NCI-H1694 (cell line): ENCODE measurements at regions not wholly inside any gene's neighbourhood (a gene's known extent, or its start where the extent isn't known, plus 50 kb on each side); places are given as distances from the start of the nearest gene placed in this dataset.
"Not testable (repeated sequence)": the region's sequence is repeated elsewhere in the genome, so short reads cannot be mapped to it uniquely, and the experiment has no call there.

ENCODE experiments used
- DNase-seq: peaks from one replicate; lab custom pipeline; 2025; lab: John Stamatoyannopoulos, UW

DNA sequence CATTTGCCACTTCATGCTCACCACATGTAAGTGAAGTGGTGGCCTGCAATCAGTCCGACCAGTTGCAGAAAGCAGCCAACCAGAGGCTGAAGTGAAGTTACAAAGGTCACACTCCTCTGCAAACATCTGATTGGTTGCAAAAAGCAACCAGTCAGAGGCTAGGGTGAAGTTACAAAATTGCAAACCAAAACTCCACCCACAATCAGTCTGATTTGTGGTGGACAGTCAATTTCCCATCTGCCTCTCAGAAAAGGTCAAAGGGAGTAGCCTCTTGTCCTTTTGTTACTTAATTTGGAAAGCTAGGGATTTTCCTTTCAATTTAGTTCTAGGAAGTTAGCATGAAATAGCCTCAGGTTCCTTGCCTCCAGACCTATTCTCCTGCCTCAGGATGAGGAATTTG, 185.0 kb downstream of the UXS1 start:
- DNase-seq, result no peak

DNA sequence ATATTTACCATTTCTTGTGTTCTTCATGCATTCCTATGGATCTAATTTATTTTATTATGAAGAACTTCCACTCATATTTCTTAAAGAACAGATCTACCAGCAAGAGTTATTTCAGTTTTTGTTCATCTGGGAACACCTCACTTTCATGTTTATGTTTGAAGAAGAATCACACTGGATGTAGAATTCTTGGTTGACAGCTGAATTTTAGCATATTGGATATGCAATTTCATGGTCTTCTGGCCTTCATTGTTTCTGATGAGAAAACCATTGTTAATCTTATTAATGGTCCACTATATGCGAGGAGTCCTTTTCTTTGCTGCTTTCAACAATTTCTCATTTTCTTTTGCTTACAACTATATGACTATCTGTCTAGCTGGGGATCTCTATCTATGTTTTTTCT, 189.2 kb downstream of the UXS1 start:
- DNase-seq, result no peak

DNA sequence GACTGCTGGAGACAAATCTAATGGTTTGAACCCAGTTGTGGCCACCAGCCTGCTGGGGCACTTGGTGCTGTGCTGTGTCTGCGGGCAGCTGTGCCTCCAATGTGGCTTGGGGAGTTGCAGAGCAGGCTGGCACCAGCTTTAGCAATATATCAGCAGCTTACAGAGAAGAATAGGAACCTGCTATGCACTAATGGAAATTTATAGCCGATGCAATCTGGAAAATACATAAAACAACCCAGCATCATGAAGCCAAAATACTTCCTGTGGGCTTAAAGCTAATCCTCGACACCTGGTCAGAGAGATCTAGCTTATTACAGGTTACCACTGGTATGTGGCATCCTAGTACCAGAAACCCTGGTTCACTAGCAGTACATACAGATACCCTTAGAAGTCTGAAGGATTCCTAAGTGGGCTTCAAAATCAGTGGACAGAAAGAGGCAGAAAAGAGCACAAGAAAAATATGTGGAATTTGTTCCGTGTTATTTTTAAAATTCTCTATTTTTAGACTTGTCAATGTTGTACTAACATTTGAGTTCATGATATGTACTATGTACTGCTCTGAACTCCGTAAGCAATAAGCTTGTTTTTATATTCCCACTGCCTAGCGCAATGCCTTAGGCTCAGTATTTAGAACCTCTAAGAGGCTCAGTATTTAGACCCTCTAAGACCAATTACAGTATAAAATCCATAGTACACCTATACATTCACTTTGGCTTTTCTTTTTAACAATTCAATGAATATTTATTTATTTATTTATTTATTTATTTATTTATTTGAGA, 194.7 kb downstream of the UXS1 start:
- no peak for DNase-seq

DNA sequence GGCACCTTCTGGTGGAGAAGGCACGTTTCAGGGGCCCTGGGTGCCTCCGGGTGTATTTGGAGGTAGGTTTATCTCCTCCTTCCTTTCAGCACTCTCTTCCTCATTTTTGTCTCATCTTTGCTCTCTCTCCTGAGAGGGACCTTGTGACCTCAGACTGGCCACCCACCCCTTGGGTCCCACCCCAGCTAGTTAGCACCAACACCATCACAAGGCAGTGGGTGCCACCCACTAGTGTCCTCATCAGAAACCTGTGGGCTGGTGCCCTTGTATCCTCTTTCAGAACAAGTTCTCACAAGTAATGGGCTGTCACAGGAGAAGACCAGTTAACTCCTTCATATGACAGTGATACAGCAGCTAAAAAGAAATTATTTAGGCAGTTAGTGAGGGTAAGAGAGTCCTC, 196.4 kb downstream of the UXS1 start:
- DNase-seq, result no peak

DNA sequence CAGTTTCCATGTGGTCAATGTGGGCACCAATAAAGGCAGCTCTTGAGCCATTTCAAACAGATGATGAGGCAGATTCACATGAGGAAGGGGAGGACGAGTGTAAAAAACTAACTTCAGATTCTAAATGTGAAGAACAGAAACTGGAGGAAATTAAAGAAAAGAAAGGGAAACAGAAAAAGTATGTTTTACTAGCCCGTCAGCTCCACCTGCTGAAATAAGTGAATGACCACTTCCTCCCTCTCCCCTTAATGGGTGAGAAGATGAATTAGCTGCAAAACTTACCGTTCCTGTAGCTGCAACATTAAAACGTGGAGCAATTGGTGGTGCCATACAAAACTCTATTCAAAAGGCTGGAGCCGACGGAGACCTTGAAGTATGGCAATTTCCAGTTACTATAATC, 203.5 kb downstream of the UXS1 start:
- no peak for DNase-seq

DNA sequence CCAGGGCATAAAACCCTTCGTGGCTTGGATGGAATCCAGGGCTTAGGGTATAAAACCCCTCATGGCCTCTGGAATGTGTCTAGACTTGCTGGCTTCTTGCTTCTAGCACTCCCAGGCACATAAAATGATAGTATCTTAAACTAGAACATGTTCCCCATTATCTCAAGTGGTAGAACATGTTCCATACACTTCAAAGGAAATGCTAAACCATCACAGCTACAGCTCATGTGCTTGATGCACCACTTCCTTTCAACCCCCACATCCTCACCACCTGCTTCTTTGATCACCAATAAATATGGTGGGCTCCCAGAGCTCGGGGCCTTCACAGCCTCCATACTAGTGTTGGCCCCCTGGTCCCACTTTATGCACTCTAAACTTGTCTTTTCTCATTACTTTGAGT, 204.3 kb downstream of the UXS1 start:
- not testable (repeated sequence) for DNase-seq

DNA sequence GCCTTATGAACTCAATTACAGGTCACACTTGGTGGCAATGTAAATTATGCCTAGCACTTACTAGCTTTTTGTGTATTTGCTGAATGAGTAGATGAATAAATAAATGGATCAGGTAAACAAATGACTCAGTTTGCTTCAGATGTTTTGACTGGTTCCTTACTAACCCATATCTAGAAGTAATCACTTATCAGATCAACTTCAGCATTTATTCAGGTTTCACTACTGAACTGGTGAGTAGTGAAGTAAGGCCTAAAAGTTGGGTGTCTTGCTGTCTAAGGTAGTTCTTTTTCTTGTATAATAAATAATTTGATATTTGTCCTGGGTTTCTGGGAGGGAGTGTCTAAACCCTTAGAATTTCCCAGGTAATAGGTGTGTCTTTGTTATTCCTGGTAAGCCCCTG, 205.0 kb downstream of the UXS1 start:
- no peak for DNase-seq

DNA sequence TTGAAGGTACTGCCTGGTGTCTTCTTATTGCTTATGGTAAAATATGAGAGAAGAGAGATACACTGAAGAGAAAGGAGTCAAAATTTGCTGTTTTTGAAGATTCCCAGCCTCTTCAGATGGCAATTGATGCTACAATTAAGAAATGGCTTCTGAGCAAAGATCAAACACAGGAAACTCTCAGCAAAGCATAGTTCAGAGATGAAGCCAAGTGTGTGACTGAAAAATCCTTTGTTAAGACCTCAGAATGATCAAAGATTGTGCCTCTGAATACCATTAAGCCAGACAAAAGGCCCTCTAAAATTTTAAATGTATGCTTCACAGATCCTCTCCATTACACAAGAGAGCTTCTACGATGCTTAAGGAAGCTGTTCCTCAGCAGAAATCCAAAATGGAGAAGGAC, 216.3 kb downstream of the UXS1 start:
- no peak for DNase-seq

DNA sequence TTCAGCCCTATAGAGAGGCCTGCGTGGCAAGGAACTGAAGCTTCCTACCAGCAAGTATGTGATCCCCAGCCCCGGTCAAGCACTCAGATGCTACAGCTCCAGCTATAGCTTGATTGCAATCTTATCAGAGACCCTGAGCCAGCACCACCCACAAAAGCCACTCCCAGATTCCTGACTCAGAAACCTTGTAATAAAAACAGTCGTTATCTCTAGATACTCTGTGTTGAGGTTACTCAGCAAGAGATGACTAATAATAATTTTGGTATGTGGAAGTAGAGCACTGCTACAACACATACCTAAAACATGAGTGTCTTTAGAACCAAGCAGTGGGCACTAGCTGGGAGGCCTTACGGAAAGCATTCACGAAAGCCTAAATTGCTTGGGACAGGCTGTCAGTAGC, 216.9 kb downstream of the UXS1 start:
- no peak for DNase-seq

DNA sequence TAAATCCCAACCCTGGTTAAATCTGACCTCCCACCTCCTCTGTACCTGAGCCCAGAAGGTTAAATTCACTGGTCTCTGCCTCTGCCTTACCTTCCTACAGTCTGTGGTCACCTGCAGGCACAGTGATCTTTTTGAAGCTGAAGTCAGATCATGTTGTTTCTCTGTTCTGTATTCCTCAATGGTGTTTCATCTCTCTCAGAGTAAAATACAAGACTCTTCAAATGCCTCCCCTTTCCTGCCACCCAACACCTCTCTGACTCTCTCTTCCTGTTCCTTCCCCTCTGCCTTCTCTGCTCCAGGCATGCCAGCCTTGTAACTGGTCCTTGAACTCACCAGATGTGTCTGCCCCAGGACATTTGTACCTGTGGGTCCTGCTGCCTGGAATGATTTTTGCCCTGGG, 219.3 kb downstream of the UXS1 start:
- no peak for DNase-seq

DNA sequence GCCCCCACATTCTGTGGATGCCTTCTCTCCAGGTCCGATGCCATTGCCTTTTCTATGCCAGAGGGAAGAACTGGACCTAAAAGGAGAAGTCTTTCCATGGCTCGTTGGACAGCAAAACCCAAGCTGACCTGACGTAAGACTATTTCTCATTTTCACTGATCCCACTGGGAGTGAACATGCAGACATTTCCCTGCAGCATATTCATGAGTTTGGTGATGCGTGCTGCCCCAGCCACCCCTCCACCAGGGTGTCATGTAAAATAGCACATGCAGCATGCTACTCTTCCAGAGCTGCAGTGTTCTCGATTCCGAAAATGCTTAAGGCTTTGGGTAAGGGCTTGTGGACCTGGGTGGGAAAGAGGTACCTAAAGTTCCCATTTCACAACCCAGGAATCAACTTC, 221.2 kb downstream of the UXS1 start:
- no peak for DNase-seq

DNA sequence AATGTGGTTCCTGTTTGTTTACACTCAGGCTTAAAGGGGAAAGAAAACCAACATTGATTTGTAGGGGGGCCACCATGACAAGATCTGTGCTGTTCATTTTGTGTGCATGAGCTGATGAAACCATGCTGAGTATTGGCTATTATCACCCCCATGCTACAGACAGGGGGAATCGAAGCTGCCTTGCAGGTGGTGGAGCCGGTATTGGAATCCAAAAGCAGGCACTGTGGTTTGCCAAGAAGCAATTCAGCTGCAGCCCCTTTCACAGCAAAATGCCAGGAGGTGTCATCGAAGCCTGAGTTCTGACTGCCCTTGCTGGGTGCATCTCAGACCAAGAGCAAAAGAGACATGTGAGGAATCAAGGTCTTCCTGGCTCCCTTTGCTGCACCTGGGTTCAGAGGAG, 221.9 kb downstream of the UXS1 start:
- no peak for DNase-seq

DNA sequence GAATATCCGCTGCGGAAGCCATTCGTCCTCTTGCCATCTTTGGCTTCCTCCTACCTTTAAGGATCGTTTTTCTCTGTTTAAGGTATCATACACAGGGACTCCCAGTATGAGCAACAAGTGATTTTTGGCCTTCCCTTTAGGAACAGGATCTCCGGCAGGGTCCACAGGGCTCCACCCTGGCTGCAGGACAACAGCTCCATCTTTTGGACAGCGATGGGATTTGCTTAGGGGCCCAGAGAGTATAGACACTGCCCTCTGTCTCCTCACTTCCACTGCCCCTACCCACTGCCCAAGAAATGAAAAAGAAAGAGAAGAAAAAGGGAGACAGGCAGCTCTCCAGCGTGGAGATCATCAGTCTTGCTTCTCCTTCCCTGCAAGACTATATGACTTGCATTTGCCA, 224.5 kb downstream of the UXS1 start:
- DNase-seq, result no peak

DNA sequence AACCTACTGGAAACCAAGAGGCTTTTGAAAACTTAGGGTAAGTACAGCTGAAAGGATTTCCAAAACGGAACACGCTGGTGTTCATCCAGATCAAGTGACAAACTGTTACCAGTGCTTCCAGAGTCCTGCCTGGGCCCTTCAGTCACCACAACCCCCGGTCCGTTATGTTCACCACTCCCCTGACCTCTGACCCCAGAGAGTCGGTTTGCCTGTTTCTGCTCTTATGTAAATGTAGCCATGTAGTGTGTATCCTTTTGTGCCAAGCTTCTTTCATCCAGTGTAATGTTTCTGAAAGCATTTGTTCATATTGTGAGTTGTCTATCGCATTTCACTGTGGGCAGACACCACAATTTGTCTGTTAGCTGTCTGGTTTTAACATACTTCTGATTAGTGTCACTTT, 217.5 kb downstream of the NCK2 start:
- no peak for DNase-seq

DNA sequence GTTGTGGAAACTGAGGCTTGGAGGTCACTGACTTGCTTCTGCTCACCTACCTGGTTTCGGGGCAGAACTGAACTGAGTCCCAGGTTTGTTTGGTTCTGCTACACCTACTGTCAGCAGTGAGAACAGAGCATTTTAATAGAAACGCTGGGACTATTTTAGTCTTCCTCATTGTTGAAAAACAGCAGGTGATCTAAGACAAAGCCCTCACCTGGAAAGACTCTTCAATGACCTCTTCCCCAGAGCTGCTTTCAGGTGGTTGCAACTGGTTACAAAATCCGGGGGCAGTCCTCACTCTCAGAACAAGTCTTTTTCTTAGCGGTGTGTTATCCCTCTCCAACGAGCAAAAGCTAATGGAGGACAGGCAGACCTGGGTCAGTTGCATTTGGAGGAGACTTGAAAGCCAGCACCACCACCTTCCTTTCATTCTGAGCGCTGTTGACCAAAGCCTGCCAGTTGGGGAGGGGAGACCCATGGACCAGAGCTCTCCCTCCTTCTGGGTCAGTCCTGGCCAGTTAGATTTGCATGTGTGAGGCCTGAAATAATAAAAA, 217.0 kb downstream of the NCK2 start:
- DNase-seq, result no peak

DNA sequence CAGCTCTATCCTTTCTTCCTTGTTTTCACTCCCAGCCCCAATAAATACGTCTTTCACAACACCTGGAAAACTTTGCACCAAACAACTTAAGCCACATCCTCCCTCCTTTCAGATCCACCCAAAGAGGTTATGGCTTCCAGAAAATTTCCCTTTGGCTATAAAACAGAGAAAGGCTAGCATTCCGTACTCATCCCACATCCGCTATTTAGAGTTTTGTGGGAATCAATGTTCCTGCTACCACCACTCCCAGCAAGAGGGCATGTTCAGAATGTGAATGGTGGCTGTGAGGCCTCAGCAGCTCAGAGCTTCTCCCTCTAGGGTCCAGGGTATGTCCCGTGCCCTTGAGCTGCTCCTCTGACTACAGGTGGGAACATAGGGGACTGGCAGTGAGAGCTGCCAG, 214.6 kb downstream of the NCK2 start:
- no peak for DNase-seq

DNA sequence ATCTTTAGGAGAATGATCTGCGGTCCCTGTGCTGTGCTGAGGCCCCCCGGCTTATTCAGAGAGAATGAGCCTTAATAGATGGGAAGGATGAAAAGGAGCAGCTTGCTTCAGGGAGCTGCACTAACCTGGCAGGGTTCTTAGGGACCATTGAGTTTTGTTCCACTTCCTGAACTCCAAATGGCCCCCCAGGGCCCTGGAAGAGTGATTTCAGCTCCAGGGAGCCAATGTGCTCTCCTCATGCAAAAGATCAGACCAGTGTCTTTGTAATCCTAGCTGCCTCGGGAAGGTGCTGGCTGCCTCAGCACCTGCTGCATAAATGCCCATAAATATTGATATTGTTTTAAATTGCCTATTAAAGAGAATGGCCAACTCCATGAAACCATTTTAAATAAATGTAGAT, 210.2 kb downstream of the NCK2 start:
- no peak for DNase-seq

DNA sequence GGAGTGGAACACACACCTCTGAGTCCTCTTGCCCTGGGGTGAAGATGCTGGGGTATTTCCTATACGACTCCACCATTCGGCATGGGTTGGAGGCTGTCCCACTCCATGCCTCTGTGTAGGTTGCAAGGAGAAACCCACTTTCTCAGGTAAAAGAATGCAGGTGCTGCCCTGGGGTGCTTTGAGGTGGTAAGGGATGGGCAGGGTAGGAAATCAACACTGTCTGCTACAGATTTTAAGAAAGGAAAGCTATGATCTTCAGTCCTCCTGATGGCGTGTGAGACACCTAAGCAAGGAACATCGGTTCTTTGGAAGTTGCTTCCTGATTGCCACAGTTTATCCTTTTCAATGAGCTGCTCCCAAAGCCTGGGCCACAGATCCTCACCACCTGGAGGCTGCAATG, 209.2 kb downstream of the NCK2 start:
- DNase-seq, result no peak

DNA sequence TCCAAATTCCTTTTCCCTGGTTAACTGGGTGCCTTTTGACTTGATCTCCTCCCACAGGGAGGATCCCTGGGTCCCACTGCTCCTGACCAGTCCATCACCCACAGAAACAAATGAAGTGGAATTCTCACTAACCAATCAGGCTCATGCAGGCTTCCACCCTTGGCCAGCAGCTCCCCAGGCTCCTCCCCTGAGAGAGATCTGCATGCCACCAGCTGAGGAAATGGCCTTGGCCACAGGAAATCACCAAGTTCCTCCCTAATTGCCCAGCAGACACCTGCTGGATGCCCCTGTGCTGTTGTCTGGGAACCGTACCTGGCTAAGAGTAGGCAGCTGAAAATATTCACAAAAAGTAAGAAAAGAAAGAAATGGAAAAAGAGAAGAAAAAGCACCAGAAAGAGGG, 207.4 kb downstream of the NCK2 start:
- no peak for DNase-seq

DNA sequence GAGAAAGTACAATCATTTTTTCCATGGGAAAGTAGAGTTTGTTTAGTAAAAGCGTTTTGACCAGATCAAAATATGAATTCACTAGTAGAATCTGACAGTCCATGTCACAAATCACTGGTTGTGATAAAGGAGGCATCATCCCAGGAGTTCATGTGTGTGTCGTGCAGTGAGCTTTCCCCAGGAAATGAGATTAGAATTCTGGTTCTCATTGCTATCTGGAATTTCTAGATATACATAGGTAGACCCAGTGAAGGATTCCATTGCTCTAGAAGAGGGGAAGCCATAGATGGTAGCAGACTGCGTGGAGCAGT, 206.6 kb downstream of the NCK2 start:
- no peak for DNase-seq

DNA sequence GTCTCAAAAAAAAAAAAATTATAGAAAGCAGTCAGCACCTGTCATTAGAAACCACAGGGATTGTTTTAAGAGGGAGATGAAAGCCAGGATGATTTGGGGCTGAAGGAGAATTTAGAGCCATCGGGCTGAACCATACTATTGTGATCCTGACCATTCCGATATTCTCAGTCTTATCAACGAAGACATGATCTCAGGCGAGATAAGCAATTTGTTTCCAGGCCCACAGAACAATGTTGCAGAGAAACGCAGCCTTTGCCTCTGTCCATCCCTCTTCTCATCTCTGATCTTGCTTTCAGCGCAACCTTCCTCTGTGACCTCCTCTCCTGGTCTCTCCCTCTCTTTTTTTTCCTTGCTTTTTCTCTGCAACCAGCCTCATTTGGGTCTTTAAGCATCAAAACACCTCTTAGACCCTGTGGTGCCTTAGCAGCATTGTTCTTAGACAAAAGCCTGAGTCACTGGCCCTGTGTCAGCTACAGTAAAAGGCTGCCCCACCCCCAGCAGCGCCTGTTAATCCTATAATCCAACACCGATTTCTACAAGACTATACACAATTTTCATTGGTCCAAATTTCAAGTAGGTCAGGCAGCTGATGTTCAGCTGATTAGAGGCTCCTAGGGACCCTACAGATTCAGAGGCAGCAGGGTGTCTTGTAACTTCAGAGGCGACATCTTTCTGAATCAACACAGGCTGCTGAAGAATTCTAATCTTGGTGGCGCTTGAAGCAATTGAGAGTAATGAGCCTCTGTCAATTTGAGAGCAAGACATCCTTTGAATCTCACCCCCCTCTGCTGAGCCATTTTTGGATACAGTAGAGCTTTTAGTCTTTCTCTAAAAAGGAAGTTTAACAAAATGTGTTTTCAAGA, 206.0 kb downstream of the NCK2 start:
- no peak for DNase-seq

DNA sequence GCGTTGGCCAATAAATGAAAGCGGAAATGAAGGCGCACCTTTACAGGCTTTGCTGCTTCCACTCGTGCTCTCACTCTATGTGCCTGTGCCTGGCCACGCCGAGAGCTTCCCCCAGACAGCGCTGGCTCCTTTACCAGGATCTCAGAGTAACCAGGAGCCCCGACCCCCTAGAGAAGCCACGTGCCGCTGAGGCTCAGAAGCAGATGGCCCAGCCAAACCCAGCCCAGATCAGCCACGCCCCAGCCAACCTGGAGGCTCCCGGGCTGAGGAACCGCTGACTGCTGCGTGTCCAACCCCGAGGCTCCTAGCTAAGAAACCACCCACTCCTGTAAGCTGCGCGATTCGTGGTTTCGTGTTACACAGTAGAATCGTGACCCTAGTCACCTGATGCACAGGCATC, 199.3 kb downstream of the NCK2 start:
- DNase-seq, result no peak
